Parathyroid adenoma (tissue), 2 donors: ENCODE measurements at regions not wholly inside any gene's neighbourhood (a gene's known extent, or its start where the extent isn't known, plus 50 kb on each side); places are given as distances from the start of the nearest gene placed in this dataset.

Experiments
- H2AFZ ChIP-seq: fragments of 300-600 bp; sonication (generic); one replicate; pipeline ENCODE4 v1.7.0; 2017; ENCODE audit warnings: antibody characterized with exemption, mild to moderate bottlenecking
- H3K27ac ChIP-seq: fragments of 300-600 bp; sonication (generic); one replicate; pipeline ENCODE4 v1.7.0; 2017
- H3K27me3 ChIP-seq: fragments of 300-600 bp; sonication (generic); one replicate; pipeline ENCODE4 v1.7.0; 2017; ENCODE audit warnings: low read length; ENCODE audit not compliant: control insufficient read depth, insufficient read depth
- H3K36me3 ChIP-seq: fragments of 300-600 bp; sonication (generic); one replicate; pipeline ENCODE4 v1.7.0; 2017; ENCODE audit warnings: low read length; ENCODE audit not compliant: control insufficient read depth, insufficient read depth
- H3K4me1 ChIP-seq: fragments of 300-600 bp; sonication (generic); one replicate; pipeline ENCODE4 v1.7.0; 2017; ENCODE audit warnings: control low read depth
- H3K4me2 ChIP-seq: fragments of 300-600 bp; sonication (generic); one replicate; pipeline ENCODE4 v1.7.0; 2017; ENCODE audit warnings: low read length
- H3K4me3 ChIP-seq: fragments of 300-600 bp; sonication (generic); one replicate; pipeline ENCODE4 v1.7.0; 2017; ENCODE audit warnings: low read depth, low read length
- H3K79me2 ChIP-seq: fragments of 300-600 bp; sonication (generic); one replicate; pipeline ENCODE4 v1.7.0; 2017; ENCODE audit warnings: control low read depth
- H3K9ac ChIP-seq: fragments of 300-600 bp; sonication (generic); one replicate; pipeline ENCODE4 v1.7.0; 2017; ENCODE audit warnings: mild to moderate bottlenecking
- H3K9me3 ChIP-seq: fragments of 300-600 bp; sonication (generic); one replicate; pipeline ENCODE4 v1.7.0; 2017; ENCODE audit warnings: low read length; ENCODE audit not compliant: control insufficient read depth
- CTCF ChIP-seq: fragments of 300-600 bp; sonication (generic); IDR thresholded peaks from one replicate; pipeline ENCODE4 v1.7.0; 2017; ENCODE audit warnings: antibody characterized with exemption, mild to moderate bottlenecking
- donor health status: primary hyperparathyroidism.

- Histone ChIP-seq H3K4me3 (peak overlapping the region; percentile 47), H3K9ac (no peak overlapping the region), H3K4me1 (peaks cover 12% of the 10 kb centered on the region), H3K4me2 (peak overlapping the region; percentile 55), H2AFZ (peak overlapping the region; percentile 92), H3K9me3 (no peaks in the 10 kb centered on the region), H3K27ac (peak overlapping the region; percentile 94), H3K36me3 (no peaks in the 10 kb centered on the region), H3K27me3 (no peaks in the 10 kb centered on the region), H3K79me2 (no peaks in the 10 kb centered on the region)
- peak; percentile 90 for TF ChIP-seq CTCF
These were observed 165.9 kb upstream of the TANK start for GRCh38 chr2:160994141-160995002.

GRCh38 chr2:160996584-160996983 is 163.6 kb upstream of the TANK start:
- Histone ChIP-seq H3K4me3 (no peak overlapping the region), H3K79me2 (no peaks in the 10 kb centered on the region), H3K4me1 (peaks cover 12% of the 10 kb centered on the region), H3K27me3 (no peaks in the 10 kb centered on the region), H3K9me3 (no peaks in the 10 kb centered on the region), H3K9ac (no peak overlapping the region), H2AFZ (no peak overlapping the region), H3K4me2 (no peak overlapping the region), H3K27ac (no peak overlapping the region), H3K36me3 (no peaks in the 10 kb centered on the region)
- no peak for TF ChIP-seq CTCF

GRCh38 chr2:161004379-161004778 is 155.8 kb upstream of the TANK start:
- Histone ChIP-seq H3K9me3 (no peaks in the 10 kb centered on the region), H3K36me3 (no peaks in the 10 kb centered on the region), H2AFZ (no peak overlapping the region), H3K4me3 (no peak overlapping the region), H3K27ac (no peak overlapping the region), H3K4me1 (no peaks in the 10 kb centered on the region), H3K79me2 (no peaks in the 10 kb centered on the region), H3K27me3 (no peaks in the 10 kb centered on the region), H3K4me2 (no peak overlapping the region), H3K9ac (no peak overlapping the region)
- peak; percentile 33 for TF ChIP-seq CTCF

GRCh38 chr2:161005170-161005569 is 155.1 kb upstream of the TANK start:
- no peak overlapping the region for H3K4me2 ChIP-seq
- no peak overlapping the region for H3K9ac ChIP-seq
- no peaks in the 10 kb centered on the region for H3K27me3 ChIP-seq
- H3K27ac ChIP-seq: no peak overlapping the region
- H3K4me1 ChIP-seq: no peaks in the 10 kb centered on the region
- H3K9me3 ChIP-seq: no peaks in the 10 kb centered on the region
- no peak for TF ChIP-seq CTCF
- H3K79me2 ChIP-seq: no peaks in the 10 kb centered on the region
- H3K36me3 ChIP-seq: no peaks in the 10 kb centered on the region
- no peak overlapping the region for H3K4me3 ChIP-seq
- no peak overlapping the region for H2AFZ ChIP-seq

- H2AFZ ChIP-seq: no peak overlapping the region
- H3K9ac ChIP-seq: no peak overlapping the region
- no peaks in the 10 kb centered on the region for H3K36me3 ChIP-seq
- no peaks in the 10 kb centered on the region for H3K79me2 ChIP-seq
- no peak overlapping the region for H3K27ac ChIP-seq
- H3K4me2 ChIP-seq: no peak overlapping the region
- no peak for TF ChIP-seq CTCF
- H3K4me1 ChIP-seq: no peaks in the 10 kb centered on the region
- H3K27me3 ChIP-seq: no peaks in the 10 kb centered on the region
- H3K9me3 ChIP-seq: no peaks in the 10 kb centered on the region
- H3K4me3 ChIP-seq: no peak overlapping the region
These were observed 151.9 kb upstream of the TANK start for GRCh38 chr2:161008311-161008710.
